ENCODE measurements at regions not wholly inside any gene's neighbourhood (a gene's known extent, or its start where the extent isn't known, plus 50 kb on each side); places are given as distances from the start of the nearest gene placed in this dataset.

- Histone ChIP-seq H3K9ac (ENCODE audit: insufficient read depth, low read length) (no peak overlapping the region), H3K4me2 (ENCODE audit: extremely low read depth, insufficient read depth, low read length) (no peak overlapping the region), H3K27me3 (ENCODE audit: control insufficient read depth, insufficient read depth, low read length) (no peaks in the 10 kb centered on the region), H3K36me3 (ENCODE audit: control insufficient read depth, insufficient read depth, low read length) (no peaks in the 10 kb centered on the region), H3K4me3 (replicated peaks in 1 of 4; ENCODE audit: control extremely low read depth in 1 of 4, insufficient read depth in 1 of 4, low read depth in 3 of 4, low read length in 4 of 4) (no peak overlapping the region), H3K4me1 (ENCODE audit: control insufficient read depth, extremely low read depth, insufficient read depth, low read length) (peaks cover 24% of the 10 kb centered on the region), H4K20me1 (ENCODE audit: control insufficient read depth, extremely low read depth, insufficient read depth, low read length) (no peaks in the 10 kb centered on the region), H3K9me3 (ENCODE audit: control insufficient read depth, insufficient read depth, low read depth, low read length) (no peaks in the 10 kb centered on the region), H2AFZ (ENCODE audit: low read length) (no peak overlapping the region), H3K27ac (ENCODE audit: insufficient read depth, low read length) (no peak overlapping the region), H3K79me2 (ENCODE audit: control insufficient read depth, insufficient read depth, low read length) (no peaks in the 10 kb centered on the region)
- TF ChIP-seq EZH2 (IDR thresholded peaks at IDR 0.05; ENCODE audit: low read length, missing control alignments) (no peak), CTCF (conservative IDR thresholded peaks at IDR 0.05 in 1 of 2, IDR thresholded peaks at IDR 0.05 in 1 of 2; ENCODE audit: low read depth in 1 of 2, low read length in 2 of 2) (no peak)
- DNase-seq (ENCODE audit: low read depth in 2 of 2) = peak in 1 of 2 donors; percentile 66
These were observed 1049.0 kb upstream of the NR2F2 start for GRCh38 chr15:95281470-95281869.

DNA sequence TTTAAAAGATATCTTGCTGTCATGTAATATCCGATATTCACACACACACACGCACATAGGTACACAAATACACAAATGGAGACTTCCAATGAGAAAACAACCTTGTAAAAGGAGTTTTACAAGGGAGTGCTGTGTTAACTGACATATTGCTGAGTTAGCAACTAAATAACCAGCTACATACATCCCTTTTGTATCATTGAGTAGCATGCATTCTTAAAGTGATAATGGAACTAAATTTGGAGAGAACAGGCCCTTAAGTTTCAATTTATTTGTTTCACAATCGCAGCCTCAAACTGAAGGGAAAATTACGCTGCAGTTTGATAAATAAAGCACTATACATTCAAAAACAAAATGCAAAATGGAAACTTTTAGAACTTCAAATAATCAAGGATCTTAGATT is 1046.0 kb upstream of the NR2F2 start:
- H3K27ac ChIP-seq (ENCODE audit: insufficient read depth, low read length) = no peak overlapping the region
- H3K4me3 ChIP-seq (replicated peaks in 1 of 4; ENCODE audit: control extremely low read depth in 1 of 4, insufficient read depth in 1 of 4, low read depth in 3 of 4, low read length in 4 of 4) = peak overlapping the region in 1 of 4 experiments; percentile 12
- peak overlapping the region; percentile 36 for H3K4me2 ChIP-seq (ENCODE audit: extremely low read depth, insufficient read depth, low read length)
- no peaks in the 10 kb centered on the region for H3K27me3 ChIP-seq (ENCODE audit: control insufficient read depth, insufficient read depth, low read length)
- no peaks in the 10 kb centered on the region for H4K20me1 ChIP-seq (ENCODE audit: control insufficient read depth, extremely low read depth, insufficient read depth, low read length)
- H3K4me1 ChIP-seq (ENCODE audit: control insufficient read depth, extremely low read depth, insufficient read depth, low read length) = peaks cover 26% of the 10 kb centered on the region
- no peak for DNase-seq (ENCODE audit: low read depth in 2 of 2)
- H3K36me3 ChIP-seq (ENCODE audit: control insufficient read depth, insufficient read depth, low read length) = no peaks in the 10 kb centered on the region
- no peaks in the 10 kb centered on the region for H3K9me3 ChIP-seq (ENCODE audit: control insufficient read depth, insufficient read depth, low read depth, low read length)
- no peak overlapping the region for H3K9ac ChIP-seq (ENCODE audit: insufficient read depth, low read length)
- H3K79me2 ChIP-seq (ENCODE audit: control insufficient read depth, insufficient read depth, low read length) = no peaks in the 10 kb centered on the region
- no peak overlapping the region for H2AFZ ChIP-seq (ENCODE audit: low read length)
- no peak for TF ChIP-seq CTCF (conservative IDR thresholded peaks at IDR 0.05 in 1 of 2, IDR thresholded peaks at IDR 0.05 in 1 of 2; ENCODE audit: low read depth in 1 of 2, low read length in 2 of 2)
- no peak for TF ChIP-seq EZH2 (IDR thresholded peaks at IDR 0.05; ENCODE audit: low read length, missing control alignments)

DNA sequence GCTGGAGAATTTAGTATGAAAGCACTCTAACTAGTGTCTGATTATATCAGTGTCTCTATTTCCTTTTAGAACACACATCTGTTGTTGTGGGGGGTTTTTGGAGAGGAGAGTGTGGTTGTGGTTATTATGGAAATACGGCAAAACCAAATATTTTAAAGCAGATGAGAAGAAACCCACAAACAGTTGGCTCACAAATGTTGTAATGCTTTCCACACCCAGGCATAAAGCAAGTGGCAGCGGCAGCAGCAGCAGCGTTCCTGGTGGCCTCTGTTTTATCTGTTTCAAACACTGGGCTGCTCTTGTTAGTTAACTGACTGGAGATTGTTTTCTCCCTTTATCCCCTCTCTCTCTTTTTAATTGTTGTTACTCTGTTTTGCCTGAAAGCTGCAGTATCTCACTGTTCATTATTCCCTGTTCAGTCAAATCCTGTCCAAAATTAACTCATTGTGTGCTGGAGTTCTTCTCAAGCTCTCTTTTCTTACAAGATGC is 1045.5 kb upstream of the NR2F2 start:
- Histone ChIP-seq H3K4me3 (replicated peaks in 1 of 4; ENCODE audit: control extremely low read depth in 1 of 4, insufficient read depth in 1 of 4, low read depth in 3 of 4, low read length in 4 of 4) (peak overlapping the region in 1 of 4 experiments; percentile 12), H3K79me2 (ENCODE audit: control insufficient read depth, insufficient read depth, low read length) (no peaks in the 10 kb centered on the region), H3K4me2 (ENCODE audit: extremely low read depth, insufficient read depth, low read length) (peak overlapping the region; percentile 36), H3K36me3 (ENCODE audit: control insufficient read depth, insufficient read depth, low read length) (no peaks in the 10 kb centered on the region), H4K20me1 (ENCODE audit: control insufficient read depth, extremely low read depth, insufficient read depth, low read length) (no peaks in the 10 kb centered on the region), H3K27me3 (ENCODE audit: control insufficient read depth, insufficient read depth, low read length) (no peaks in the 10 kb centered on the region), H3K9ac (ENCODE audit: insufficient read depth, low read length) (no peak overlapping the region), H3K27ac (ENCODE audit: insufficient read depth, low read length) (no peak overlapping the region), H3K9me3 (ENCODE audit: control insufficient read depth, insufficient read depth, low read depth, low read length) (no peaks in the 10 kb centered on the region), H3K4me1 (ENCODE audit: control insufficient read depth, extremely low read depth, insufficient read depth, low read length) (peaks cover 26% of the 10 kb centered on the region), H2AFZ (ENCODE audit: low read length) (no peak overlapping the region)
- peak; percentile 77 to 89 for DNase-seq (ENCODE audit: low read depth in 2 of 2)
- TF ChIP-seq EZH2 (IDR thresholded peaks at IDR 0.05; ENCODE audit: low read length, missing control alignments) = no peak
- TF ChIP-seq CTCF (conservative IDR thresholded peaks at IDR 0.05 in 1 of 2, IDR thresholded peaks at IDR 0.05 in 1 of 2; ENCODE audit: low read depth in 1 of 2, low read length in 2 of 2) = peak; percentile 17 to 38

All from fibroblast of lung (primary cell).